PFSK-1 (cell line): ENCODE measurements at regions not wholly inside any gene's neighbourhood (a gene's known extent, or its start where the extent isn't known, plus 50 kb on each side); places are given as distances from the start of the nearest gene placed in this dataset.

ENCODE experiments used
- POLR2AphosphoS5 ChIP-seq: IDR thresholded peaks from 2 replicates; pipeline ENCODE4 v1.6.1; 2012; ENCODE audit warnings: low read depth, mild to moderate bottlenecking, control low read depth, low read length, moderate library complexity
- TAF1 ChIP-seq: IDR thresholded peaks from 2 replicates; pipeline ENCODE4 v1.6.1; 2012; ENCODE audit warnings: low read length, control low read depth, borderline replicate concordance; ENCODE audit not compliant: insufficient read depth
- TF ChIP-seq, protein P1 (sequence below), 2 experiments: IDR thresholded peaks; 2 replicates each; pipeline versions ENCODE4 v1.6.1 to v1.8.0; 2011 to 2012; ENCODE audit warnings: low read depth in 2 of 2, low read length in 2 of 2, control low read depth in 1 of 2, inconsistent platforms in 1 of 2, mild to moderate bottlenecking in 1 of 2, moderate library complexity in 1 of 2; ENCODE audit not compliant: insufficient read depth in 1 of 2

DNA sequence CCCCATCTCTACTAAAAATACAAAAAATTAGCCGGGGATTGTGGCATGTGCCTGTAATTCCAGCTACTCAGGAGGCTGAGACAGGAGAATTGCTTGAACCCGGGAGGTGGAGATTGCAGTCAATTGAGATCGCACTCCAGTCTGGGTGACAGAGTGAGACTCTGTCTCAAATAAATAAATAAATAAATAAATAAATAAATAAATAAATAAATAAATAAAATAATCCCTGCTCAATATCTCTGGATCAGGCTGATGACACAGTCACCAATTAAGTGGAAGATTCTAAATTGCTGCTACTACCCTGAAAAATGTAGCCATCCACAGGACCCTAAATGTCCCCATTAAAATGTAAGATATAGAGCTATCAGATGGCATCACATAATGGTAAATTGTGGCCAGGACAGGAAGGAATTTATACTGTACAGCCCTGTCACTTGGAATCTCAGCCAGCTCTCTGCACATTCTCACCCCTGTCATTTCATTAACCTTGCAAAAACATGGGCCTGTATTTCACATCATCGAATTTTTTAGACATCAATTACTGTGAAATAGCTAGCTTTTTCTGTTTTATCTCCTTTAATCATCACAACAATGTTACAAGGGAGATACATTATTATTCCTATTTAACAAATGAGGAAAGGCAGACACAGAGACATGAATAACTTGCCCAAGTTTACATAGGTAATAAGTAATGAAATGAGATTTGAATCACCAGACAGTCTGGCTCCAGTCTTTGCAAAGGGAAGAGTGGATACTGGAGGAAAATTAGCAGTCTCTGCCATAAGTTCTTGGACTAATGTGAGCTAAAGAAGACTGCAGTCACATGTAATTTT, 56.7 kb upstream of the NTPCR start:
- no peak for TF ChIP-seq POLR2AphosphoS5
- TF ChIP-seq, protein P1, sequence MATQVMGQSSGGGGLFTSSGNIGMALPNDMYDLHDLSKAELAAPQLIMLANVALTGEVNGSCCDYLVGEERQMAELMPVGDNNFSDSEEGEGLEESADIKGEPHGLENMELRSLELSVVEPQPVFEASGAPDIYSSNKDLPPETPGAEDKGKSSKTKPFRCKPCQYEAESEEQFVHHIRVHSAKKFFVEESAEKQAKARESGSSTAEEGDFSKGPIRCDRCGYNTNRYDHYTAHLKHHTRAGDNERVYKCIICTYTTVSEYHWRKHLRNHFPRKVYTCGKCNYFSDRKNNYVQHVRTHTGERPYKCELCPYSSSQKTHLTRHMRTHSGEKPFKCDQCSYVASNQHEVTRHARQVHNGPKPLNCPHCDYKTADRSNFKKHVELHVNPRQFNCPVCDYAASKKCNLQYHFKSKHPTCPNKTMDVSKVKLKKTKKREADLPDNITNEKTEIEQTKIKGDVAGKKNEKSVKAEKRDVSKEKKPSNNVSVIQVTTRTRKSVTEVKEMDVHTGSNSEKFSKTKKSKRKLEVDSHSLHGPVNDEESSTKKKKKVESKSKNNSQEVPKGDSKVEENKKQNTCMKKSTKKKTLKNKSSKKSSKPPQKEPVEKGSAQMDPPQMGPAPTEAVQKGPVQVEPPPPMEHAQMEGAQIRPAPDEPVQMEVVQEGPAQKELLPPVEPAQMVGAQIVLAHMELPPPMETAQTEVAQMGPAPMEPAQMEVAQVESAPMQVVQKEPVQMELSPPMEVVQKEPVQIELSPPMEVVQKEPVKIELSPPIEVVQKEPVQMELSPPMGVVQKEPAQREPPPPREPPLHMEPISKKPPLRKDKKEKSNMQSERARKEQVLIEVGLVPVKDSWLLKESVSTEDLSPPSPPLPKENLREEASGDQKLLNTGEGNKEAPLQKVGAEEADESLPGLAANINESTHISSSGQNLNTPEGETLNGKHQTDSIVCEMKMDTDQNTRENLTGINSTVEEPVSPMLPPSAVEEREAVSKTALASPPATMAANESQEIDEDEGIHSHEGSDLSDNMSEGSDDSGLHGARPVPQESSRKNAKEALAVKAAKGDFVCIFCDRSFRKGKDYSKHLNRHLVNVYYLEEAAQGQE (IDR thresholded peaks at IDR 0.05; ENCODE audit: insufficient read depth in 1 of 2, low read depth in 2 of 2, low read length in 2 of 2) = no peak
- no peak for TF ChIP-seq TAF1
